ENCODE measurements at regions not wholly inside any gene's neighbourhood (a gene's known extent, or its start where the extent isn't known, plus 50 kb on each side); places are given as distances from the start of the nearest gene placed in this dataset.

DNA sequence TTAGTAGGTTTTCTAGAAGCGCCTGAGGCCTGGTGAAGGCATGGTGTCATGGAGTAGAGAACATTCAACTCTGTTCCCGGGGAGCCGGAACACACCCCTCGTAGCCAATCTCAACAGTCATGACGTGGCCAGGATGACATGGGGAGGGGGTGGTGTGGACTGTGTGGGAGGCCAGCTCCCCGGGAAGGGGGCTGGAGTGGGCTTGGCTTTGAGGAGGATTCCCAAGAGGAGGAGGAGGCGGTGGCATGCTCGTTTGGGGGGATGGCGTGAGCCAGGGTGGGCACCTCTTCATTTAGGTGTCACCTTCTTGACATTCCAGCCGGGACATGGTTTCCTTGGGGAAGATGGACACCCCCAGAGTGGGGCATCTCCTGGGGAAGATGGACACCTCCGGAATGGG, 257.5 kb downstream of the SEC14L1 start:
- TF ChIP-seq POLR2A (IDR thresholded peaks at IDR 0.05) (no peak), POLR2AphosphoS5 (IDR thresholded peaks at IDR 0.05) (no peak)

All from transverse colon (tissue), 3 donors.